Skeletal muscle tissue (tissue), 3 donors: ENCODE measurements at regions not wholly inside any gene's neighbourhood (a gene's known extent, or its start where the extent isn't known, plus 50 kb on each side); places are given as distances from the start of the nearest gene placed in this dataset.

ENCODE experiments used
- H3K27ac ChIP-seq: one replicate; pipeline ENCODE4 v1.7.0; 2013; ENCODE audit warnings: mild to moderate bottlenecking, low read depth, low read length, inconsistent platforms
- H3K27me3 ChIP-seq, 3 donors: one replicate each; pipeline ENCODE4 v1.7.0; 2013; ENCODE audit warnings: low read length in 3 of 3; ENCODE audit not compliant: control insufficient read depth in 3 of 3, insufficient read depth in 3 of 3
- H3K36me3 ChIP-seq, 3 donors: one replicate each; pipeline ENCODE4 v1.7.0; 2013; ENCODE audit warnings: low read length in 3 of 3; ENCODE audit not compliant: control insufficient read depth in 3 of 3, insufficient read depth in 3 of 3
- H3K4me1 ChIP-seq, 3 donors: one replicate each; pipeline ENCODE4 v1.7.0; 2013; ENCODE audit warnings: low read length in 3 of 3, mild to moderate bottlenecking in 3 of 3; ENCODE audit not compliant: control insufficient read depth in 3 of 3, insufficient read depth in 3 of 3
- H3K4me3 ChIP-seq, 3 donors: one replicate each; pipeline ENCODE4 v1.7.0; 2013; ENCODE audit warnings: low read length in 3 of 3
- H3K9ac ChIP-seq, 3 donors: one replicate each; pipeline ENCODE4 v1.7.0; 2013; ENCODE audit warnings: low read length in 3 of 3, mild to moderate bottlenecking in 3 of 3, moderate library complexity in 2 of 3, low read depth in 1 of 3
- H3K9me3 ChIP-seq, 3 donors: one replicate each; pipeline ENCODE4 v1.7.0; 2013; ENCODE audit warnings: low read length in 3 of 3; ENCODE audit not compliant: control insufficient read depth in 3 of 3
- donor health status: Osteomylitis.

DNA sequence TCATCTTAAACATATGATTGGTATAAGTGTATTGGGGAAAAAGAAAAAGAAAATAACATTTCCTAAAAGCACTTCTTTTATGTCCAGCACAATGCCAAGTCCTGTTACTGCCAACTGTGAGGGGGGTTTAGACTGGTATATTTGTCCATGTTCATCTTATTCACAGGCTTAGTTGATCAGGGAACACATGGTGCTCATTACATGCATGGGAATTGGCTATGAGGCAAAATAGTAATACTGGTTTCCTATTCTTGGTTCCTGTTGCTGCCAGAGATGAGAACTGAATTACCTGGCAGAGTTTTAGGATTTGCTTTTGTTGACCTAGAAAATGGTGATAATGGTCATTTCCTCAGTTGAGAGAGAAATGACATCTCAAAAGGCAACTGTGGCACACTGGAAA, 398.8 kb downstream of the DUSP10 start:
- no peaks in the 10 kb centered on the region for H3K9me3 ChIP-seq
- H3K27me3 ChIP-seq = no peaks in the 10 kb centered on the region
- H3K4me1 ChIP-seq = no peaks in the 10 kb centered on the region
- H3K4me3 ChIP-seq = no peak overlapping the region
- H3K27ac ChIP-seq = no peak overlapping the region
- H3K36me3 ChIP-seq = no peaks in the 10 kb centered on the region
- H3K9ac ChIP-seq = no peak overlapping the region

DNA sequence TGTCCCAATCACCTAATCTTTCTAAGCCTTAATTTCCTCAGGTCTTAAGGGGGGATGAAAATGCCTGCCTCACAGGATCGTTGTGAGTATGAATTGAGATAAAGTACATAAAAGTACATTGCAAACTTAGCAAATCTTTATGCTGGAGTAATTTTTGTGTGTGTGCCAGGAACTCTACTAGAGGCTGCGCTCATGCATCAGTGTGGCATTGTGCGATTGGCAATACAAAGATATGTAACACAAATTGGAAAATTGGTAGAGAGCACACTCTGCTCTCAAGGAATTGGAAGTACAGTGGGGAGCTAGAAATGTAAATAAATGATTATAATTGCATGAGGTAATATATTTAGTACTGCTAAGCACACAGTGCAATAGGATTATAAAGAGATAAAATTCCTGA, 398.3 kb downstream of the DUSP10 start:
- H3K4me3 ChIP-seq = no peak overlapping the region

DNA sequence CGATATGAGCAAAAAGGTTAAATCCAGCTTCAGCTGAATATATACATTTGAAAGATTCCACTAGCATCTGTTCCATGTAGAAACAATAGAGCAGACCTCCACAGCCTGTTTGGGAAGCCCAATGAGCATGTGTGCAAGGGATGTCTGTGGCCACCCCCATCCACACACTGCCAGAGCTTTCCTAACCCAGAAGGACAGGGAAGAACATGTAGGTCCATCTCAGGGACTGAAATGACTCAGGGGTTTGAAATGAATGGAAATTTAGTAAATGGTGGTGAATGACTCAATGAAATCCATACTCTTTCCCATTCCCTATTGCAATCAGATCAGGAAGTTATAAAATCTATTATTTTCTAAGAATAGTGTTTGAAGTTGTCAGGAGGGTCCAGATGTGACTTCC, 397.2 kb downstream of the DUSP10 start:
- H3K27ac ChIP-seq = no peak overlapping the region
- H3K27me3 ChIP-seq = no peaks in the 10 kb centered on the region
- no peak overlapping the region for H3K9ac ChIP-seq
- no peaks in the 10 kb centered on the region for H3K4me1 ChIP-seq
- no peaks in the 10 kb centered on the region for H3K9me3 ChIP-seq
- no peaks in the 10 kb centered on the region for H3K36me3 ChIP-seq
- H3K4me3 ChIP-seq = no peak overlapping the region

More for the DNA sequence above, 398.3 kb downstream of the DUSP10 start:
- Histone ChIP-seq H3K27ac (no peak overlapping the region), H3K9ac (no peak overlapping the region), H3K4me1 (no peaks in the 10 kb centered on the region), H3K27me3 (no peaks in the 10 kb centered on the region), H3K36me3 (no peaks in the 10 kb centered on the region), H3K9me3 (no peaks in the 10 kb centered on the region)

DNA sequence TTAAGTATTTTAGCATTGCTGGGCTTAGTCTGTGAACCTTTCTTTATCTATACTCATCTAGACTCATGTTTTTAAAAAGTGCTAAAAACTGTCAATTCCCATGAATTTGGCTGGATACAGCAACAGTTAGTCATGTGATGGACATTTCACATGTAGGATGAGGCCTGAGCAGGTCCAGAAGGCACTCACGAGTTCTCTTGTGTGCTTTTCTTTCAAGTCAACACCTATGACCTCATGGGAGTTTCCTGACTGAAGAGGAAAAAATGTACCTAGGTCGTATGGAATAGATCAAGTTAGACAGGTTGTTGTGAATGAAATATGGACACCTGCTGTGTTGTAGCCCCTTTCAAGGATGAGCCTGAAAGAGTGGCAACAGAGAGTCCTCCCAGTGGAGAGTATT, 394.2 kb downstream of the DUSP10 start:
- Histone ChIP-seq H3K9me3 (no peaks in the 10 kb centered on the region), H3K27me3 (no peaks in the 10 kb centered on the region)

DNA sequence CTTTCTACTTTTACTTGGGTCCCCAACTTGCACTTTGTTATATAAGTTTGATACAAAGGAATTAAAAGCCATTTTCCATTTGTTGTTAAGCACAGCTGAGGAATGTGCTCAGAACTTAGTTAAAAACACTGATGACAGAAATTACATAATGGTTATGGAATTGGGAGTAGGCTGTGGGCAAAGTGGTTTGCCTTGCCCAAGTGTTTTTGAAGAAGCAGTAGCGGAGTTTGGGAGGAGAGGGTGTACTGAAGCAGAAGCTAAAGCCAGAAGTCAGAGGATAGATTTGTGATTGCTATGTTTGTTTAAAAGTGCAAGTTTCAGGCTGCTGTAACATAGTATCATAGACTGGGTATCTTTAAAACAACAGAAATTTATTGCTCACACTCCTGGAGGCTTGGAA, 391.8 kb downstream of the DUSP10 start:
- Histone ChIP-seq H3K27me3 (no peaks in the 10 kb centered on the region), H3K27ac (no peak overlapping the region), H3K9me3 (no peaks in the 10 kb centered on the region), H3K9ac (no peak overlapping the region), H3K4me3 (no peak overlapping the region), H3K4me1 (no peaks in the 10 kb centered on the region), H3K36me3 (no peaks in the 10 kb centered on the region)

More for the DNA sequence above, 394.2 kb downstream of the DUSP10 start:
- no peaks in the 10 kb centered on the region for H3K36me3 ChIP-seq
- no peak overlapping the region for H3K4me3 ChIP-seq
- no peaks in the 10 kb centered on the region for H3K4me1 ChIP-seq
- no peak overlapping the region for H3K9ac ChIP-seq
- no peak overlapping the region for H3K27ac ChIP-seq

DNA sequence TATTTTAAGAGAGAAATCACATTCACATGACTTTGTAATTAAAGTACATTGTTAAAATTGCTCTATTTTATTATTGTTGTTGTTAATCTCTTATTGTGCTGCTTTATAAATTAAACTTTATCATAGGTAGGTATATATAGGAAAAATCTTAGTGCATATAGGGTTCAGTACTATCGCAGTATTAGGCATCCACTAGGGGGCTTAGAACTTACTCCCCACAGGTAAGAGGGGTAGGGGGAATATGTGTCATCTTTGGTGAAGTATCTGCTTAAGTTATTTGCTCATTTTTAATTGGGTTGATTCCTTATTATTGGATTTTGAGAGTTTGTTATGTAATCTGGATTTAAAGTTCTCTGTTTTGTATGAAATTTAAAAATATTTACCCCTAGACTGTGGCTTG, 385.2 kb downstream of the DUSP10 start:
- H3K27me3 ChIP-seq = no peaks in the 10 kb centered on the region
- H3K9me3 ChIP-seq = no peaks in the 10 kb centered on the region
- no peak overlapping the region for H3K9ac ChIP-seq
- no peaks in the 10 kb centered on the region for H3K4me1 ChIP-seq
- no peak overlapping the region for H3K27ac ChIP-seq
- H3K36me3 ChIP-seq = no peaks in the 10 kb centered on the region
- H3K4me3 ChIP-seq = no peak overlapping the region

DNA sequence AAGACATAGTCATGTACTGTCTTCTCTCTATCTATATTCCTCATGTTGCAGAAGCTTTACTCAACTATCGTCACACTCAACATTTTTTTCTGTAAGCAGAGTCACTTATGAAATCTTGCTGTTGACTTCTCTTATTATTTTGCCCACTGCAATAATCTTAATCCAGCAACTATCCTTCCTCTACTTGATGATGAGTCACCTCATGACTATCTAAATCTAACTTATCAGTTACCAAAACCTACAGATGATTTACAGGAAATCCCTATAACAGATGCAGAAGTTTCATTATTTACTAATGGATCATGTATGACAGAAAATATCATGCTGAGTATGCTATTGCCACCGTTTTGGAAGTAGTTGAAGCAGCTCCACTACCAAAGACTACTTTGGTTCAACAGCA, 378.9 kb downstream of the DUSP10 start:
- H3K4me1 ChIP-seq = no peaks in the 10 kb centered on the region
- no peaks in the 10 kb centered on the region for H3K36me3 ChIP-seq
- no peaks in the 10 kb centered on the region for H3K9me3 ChIP-seq
- H3K27ac ChIP-seq = no peak overlapping the region
- H3K27me3 ChIP-seq = no peaks in the 10 kb centered on the region
- no peak overlapping the region for H3K9ac ChIP-seq
- H3K4me3 ChIP-seq = no peak overlapping the region

DNA sequence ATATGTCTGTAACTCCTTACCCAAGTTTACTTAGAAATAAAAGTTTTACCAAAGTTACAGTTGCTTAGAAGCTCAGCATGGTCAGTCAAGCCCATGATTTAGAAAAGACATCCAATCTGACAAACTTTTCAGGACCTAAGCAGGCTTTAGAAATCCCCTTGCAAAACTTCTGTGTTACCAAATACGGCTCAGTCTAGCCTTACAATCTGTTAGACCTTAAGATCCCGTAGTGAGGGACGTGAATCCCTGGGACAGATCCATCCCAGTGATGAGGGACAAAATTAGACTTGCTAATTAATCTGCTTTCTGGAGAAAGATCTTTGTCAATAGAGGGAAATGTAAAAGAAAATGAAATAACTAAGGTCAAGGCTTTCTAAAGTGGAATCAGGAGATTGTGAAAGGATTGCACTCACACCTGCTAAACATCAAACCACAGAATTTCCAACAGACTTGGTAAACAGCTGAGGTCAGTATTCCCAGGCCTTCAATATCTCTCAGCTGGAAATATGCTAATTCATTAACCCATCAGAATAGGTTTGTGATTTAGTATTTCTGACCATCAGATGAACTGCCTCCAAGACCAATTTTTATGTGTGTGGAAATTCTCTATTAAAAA, 375.3 kb downstream of the DUSP10 start:
- no peaks in the 10 kb centered on the region for H3K9me3 ChIP-seq
- no peak overlapping the region for H3K9ac ChIP-seq
- no peaks in the 10 kb centered on the region for H3K27me3 ChIP-seq
- H3K4me3 ChIP-seq = no peak overlapping the region
- no peaks in the 10 kb centered on the region for H3K36me3 ChIP-seq
- no peak overlapping the region for H3K27ac ChIP-seq
- H3K4me1 ChIP-seq = no peaks in the 10 kb centered on the region

DNA sequence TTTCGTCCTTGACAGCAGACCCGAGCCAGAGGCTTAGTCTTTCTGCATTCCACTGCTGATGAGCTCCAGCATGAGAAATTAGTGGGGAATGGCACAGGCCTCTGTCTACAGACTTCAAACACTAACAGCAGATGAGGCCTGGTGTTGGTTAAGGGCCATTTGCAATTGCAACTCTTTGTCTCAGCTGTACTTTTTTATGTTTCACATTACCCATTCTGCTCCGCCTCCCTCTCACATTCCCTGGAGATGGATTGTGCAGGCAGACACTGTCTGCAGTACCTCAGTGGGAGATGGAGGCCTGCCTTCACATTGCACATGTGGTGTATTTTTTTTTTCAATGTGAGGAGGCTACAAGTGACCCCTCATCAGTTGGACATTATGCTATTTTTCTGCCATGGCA, 370.2 kb downstream of the DUSP10 start:
- Histone ChIP-seq H3K27ac (no peak overlapping the region), H3K4me1 (no peaks in the 10 kb centered on the region), H3K4me3 (no peak overlapping the region), H3K27me3 (no peaks in the 10 kb centered on the region), H3K36me3 (no peaks in the 10 kb centered on the region), H3K9ac (no peak overlapping the region), H3K9me3 (no peaks in the 10 kb centered on the region)

DNA sequence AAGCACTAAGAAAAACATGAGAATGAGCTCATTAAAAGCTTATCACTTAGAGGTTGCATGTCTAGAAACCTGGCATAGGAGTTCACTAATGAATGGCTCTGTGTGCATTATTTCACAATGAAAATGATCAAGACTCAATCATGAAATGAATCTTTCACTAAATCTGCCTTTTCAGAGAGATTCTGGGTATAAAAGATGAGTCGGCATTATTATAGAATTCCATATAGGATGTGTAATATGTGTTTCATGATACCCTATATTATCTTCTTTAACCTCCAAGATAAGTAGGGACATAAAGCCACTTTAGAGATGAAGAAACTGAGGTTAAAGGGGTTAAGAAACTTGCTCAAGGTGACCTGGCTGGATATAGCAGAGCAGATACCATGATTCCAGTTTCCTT, 368.1 kb downstream of the DUSP10 start:
- no peaks in the 10 kb centered on the region for H3K36me3 ChIP-seq

DNA sequence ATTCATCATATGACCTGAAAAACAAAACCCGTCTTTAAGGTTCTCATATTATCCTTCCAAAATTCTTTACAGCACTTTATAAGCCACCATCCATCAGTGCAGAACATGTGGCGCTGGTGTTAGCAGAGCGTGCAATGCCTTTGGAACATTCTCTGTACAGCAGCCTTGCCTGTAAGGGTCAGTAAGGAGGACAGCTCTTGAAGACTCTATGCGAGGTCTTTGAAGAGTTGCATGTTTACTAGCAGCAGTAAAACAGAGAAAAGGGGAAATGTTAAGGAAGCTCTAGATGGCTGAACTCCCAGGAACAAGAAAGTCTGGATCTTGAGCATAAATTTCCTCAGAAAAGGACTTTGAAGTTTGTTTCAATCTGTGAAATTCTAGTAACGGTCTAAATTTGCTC, 365.6 kb downstream of the DUSP10 start:
- Histone ChIP-seq H3K4me3 (no peak overlapping the region), H3K27ac (no peak overlapping the region), H3K36me3 (no peaks in the 10 kb centered on the region), H3K9me3 (no peaks in the 10 kb centered on the region), H3K27me3 (no peaks in the 10 kb centered on the region), H3K4me1 (no peaks in the 10 kb centered on the region), H3K9ac (no peak overlapping the region)

More for the DNA sequence above, 368.1 kb downstream of the DUSP10 start:
- Histone ChIP-seq H3K27ac (no peak overlapping the region), H3K4me3 (no peak overlapping the region), H3K4me1 (no peaks in the 10 kb centered on the region), H3K9ac (no peak overlapping the region), H3K27me3 (no peaks in the 10 kb centered on the region), H3K9me3 (no peaks in the 10 kb centered on the region)
